DND-41 (cell line): ENCODE measurements at regions not wholly inside any gene's neighbourhood (a gene's known extent, or its start where the extent isn't known, plus 50 kb on each side); places are given as distances from the start of the nearest gene placed in this dataset.

Experiments used
- EZH2 ChIP-seq: IDR thresholded peaks from 3 replicates; pipeline ENCODE4 v1.6.1; 2012; ENCODE audit warnings: borderline replicate concordance, low read depth, mild to moderate bottlenecking, moderate library complexity, low read length, inconsistent platforms; ENCODE audit not compliant: severe bottlenecking
- TF ChIP-seq, protein P1 (sequence below): IDR thresholded peaks from 2 replicates; pipeline ENCODE4 v1.5.1; 2012; ENCODE audit warnings: borderline replicate concordance, low read length, moderate library complexity, mild to moderate bottlenecking; ENCODE audit not compliant: poor library complexity, severe bottlenecking; ENCODE audit errors: extremely low read depth

GRCh38 chr1:96465441-96465840 is 256.1 kb upstream of the PTBP2 start:
- TF ChIP-seq, protein P1, sequence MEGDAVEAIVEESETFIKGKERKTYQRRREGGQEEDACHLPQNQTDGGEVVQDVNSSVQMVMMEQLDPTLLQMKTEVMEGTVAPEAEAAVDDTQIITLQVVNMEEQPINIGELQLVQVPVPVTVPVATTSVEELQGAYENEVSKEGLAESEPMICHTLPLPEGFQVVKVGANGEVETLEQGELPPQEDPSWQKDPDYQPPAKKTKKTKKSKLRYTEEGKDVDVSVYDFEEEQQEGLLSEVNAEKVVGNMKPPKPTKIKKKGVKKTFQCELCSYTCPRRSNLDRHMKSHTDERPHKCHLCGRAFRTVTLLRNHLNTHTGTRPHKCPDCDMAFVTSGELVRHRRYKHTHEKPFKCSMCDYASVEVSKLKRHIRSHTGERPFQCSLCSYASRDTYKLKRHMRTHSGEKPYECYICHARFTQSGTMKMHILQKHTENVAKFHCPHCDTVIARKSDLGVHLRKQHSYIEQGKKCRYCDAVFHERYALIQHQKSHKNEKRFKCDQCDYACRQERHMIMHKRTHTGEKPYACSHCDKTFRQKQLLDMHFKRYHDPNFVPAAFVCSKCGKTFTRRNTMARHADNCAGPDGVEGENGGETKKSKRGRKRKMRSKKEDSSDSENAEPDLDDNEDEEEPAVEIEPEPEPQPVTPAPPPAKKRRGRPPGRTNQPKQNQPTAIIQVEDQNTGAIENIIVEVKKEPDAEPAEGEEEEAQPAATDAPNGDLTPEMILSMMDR = no peak
- no peak for TF ChIP-seq EZH2
